H1 (cell line): ENCODE measurements at regions not wholly inside any gene's neighbourhood (a gene's known extent, or its start where the extent isn't known, plus 50 kb on each side); places are given as distances from the start of the nearest gene placed in this dataset.

Source experiments
- BRCA1 ChIP-seq: IDR thresholded peaks from 2 replicates; pipeline ENCODE4 v1.6.1; 2012; ENCODE audit warnings: low read depth, low read length, improper control_type of control experiment
- CTCF ChIP-seq, 3 experiments: IDR thresholded peaks; 1 replicate in 2 of 3; 2 replicates in 1 of 3; pipeline versions ENCODE4 v1.5.1 to v1.6.1; 2011; ENCODE audit warnings: low read length in 3 of 3, mild to moderate bottlenecking in 3 of 3, inconsistent platforms in 2 of 3, low read depth in 1 of 3, moderate library complexity in 1 of 3; ENCODE audit not compliant: insufficient read depth in 1 of 3; ENCODE audit errors: control extremely low read depth in 1 of 3
- EZH2 ChIP-seq: fragments of 200-600 bp; sonication (generic); IDR thresholded peaks from 2 replicates; pipeline ENCODE4 v1.7.1; 2012; ENCODE audit warnings: low read depth, mild to moderate bottlenecking, moderate library complexity, low read length, inconsistent platforms; ENCODE audit not compliant: severe bottlenecking
- FOSL1 ChIP-seq: IDR thresholded peaks from 2 replicates; pipeline ENCODE4 v1.6.1; 2011; ENCODE audit warnings: mild to moderate bottlenecking, low read depth, low read length, moderate library complexity; ENCODE audit not compliant: insufficient read depth
- GABPA ChIP-seq: IDR thresholded peaks from 2 replicates; pipeline ENCODE4 v1.6.1; 2011; ENCODE audit warnings: mild to moderate bottlenecking, low read length, moderate library complexity, borderline replicate concordance; ENCODE audit not compliant: insufficient read depth
- HDAC2 ChIP-seq, 2 experiments: fragments of 300-600 bp in 1 of 2; sonication (generic) in 1 of 2; IDR thresholded peaks; 2 replicates each; pipeline ENCODE4 v1.6.1; 2011 to 2012; ENCODE audit warnings: low read depth in 2 of 2, low read length in 2 of 2, mild to moderate bottlenecking in 2 of 2, moderate library complexity in 2 of 2, borderline replicate concordance in 1 of 2, inconsistent platforms in 1 of 2
- JUN ChIP-seq: IDR thresholded peaks from 2 replicates; pipeline ENCODE4 v1.6.1; 2011; ENCODE audit warnings: low read depth, mild to moderate bottlenecking, improper control_type of control experiment, low read length
- JUND ChIP-seq: IDR thresholded peaks from 2 replicates; pipeline ENCODE4 v1.6.1; 2011; ENCODE audit warnings: mild to moderate bottlenecking, improper control_type of control experiment, low read length
- KDM1A ChIP-seq: fragments of 200-600, 300-600 bp; sonication (generic); IDR thresholded peaks from 2 replicates; pipeline ENCODE4 v1.7.1; 2016; ENCODE audit warnings: mild to moderate bottlenecking, low read length, borderline replicate concordance
- POLR2A ChIP-seq, 2 experiments: IDR thresholded peaks; 1 replicate in 1 of 2; 2 replicates in 1 of 2; pipeline ENCODE4 v1.6.1; 2011; ENCODE audit warnings: low read depth in 2 of 2, low read length in 2 of 2, mild to moderate bottlenecking in 2 of 2; ENCODE audit errors: control extremely low read depth in 1 of 2
- POLR2AphosphoS5 ChIP-seq: IDR thresholded peaks from 2 replicates; pipeline ENCODE4 v1.6.1; 2011; ENCODE audit warnings: low read depth, low read length
- RNF2 ChIP-seq: fragments of 200-900, 300-1000 bp; sonication (generic); IDR thresholded peaks from 2 replicates; pipeline ENCODE4 v1.7.1; 2016; ENCODE audit warnings: borderline replicate concordance, low read depth, mild to moderate bottlenecking, antibody characterized with exemption, low read length; ENCODE audit not compliant: poor library complexity, severe bottlenecking; ENCODE audit errors: missing control alignments
- SIN3A ChIP-seq, 2 experiments: IDR thresholded peaks in 1 of 2; conservative IDR thresholded peaks in 1 of 2; 2 replicates each; pipeline ENCODE4 v1.6.1; 2011 to 2012; ENCODE audit warnings: low read length in 2 of 2, improper control_type of control experiment in 1 of 2, low read depth in 1 of 2, mild to moderate bottlenecking in 1 of 2
- USF2 ChIP-seq: IDR thresholded peaks from 2 replicates; pipeline ENCODE4 v1.6.1; 2011; ENCODE audit warnings: low read length, improper control_type of control experiment

- TF ChIP-seq SIN3A (conservative IDR thresholded peaks at IDR 0.05 in 1 of 2, IDR thresholded peaks at IDR 0.05 in 1 of 2; ENCODE audit: low read depth in 1 of 2, low read length in 2 of 2) = no peak
- TF ChIP-seq BRCA1 = no peak
- TF ChIP-seq USF2 = no peak
- TF ChIP-seq JUND = no peak
- TF ChIP-seq FOSL1 = no peak
- TF ChIP-seq CTCF (IDR thresholded peaks at IDR 0.05; ENCODE audit: control extremely low read depth in 1 of 3, insufficient read depth in 1 of 3, low read depth in 1 of 3, low read length in 3 of 3) = no peak
- TF ChIP-seq KDM1A = no peak
- no peak for TF ChIP-seq HDAC2 (IDR thresholded peaks at IDR 0.05; ENCODE audit: borderline replicate concordance in 1 of 2, low read depth in 2 of 2, low read length in 2 of 2)
- no peak for TF ChIP-seq EZH2
- no peak for TF ChIP-seq POLR2A (IDR thresholded peaks at IDR 0.05; ENCODE audit: control extremely low read depth in 1 of 2, low read depth in 2 of 2, low read length in 2 of 2)
- no peak for TF ChIP-seq JUN
- no peak for TF ChIP-seq POLR2AphosphoS5
- no peak for TF ChIP-seq GABPA
- no peak for TF ChIP-seq RNF2
Observed at GRCh38 chr4:155079871-155080270, 128.6 kb upstream of the NPY2R start.
